Adrenal gland (tissue), 9 donors: ENCODE measurements at regions not wholly inside any gene's neighbourhood (a gene's known extent, or its start where the extent isn't known, plus 50 kb on each side); places are given as distances from the start of the nearest gene placed in this dataset.
"Not testable (repeated sequence)": the region's sequence is repeated elsewhere in the genome, so short reads cannot be mapped to it uniquely, and the experiment has no call there.

Experiments
- DNase-seq, 7 donors: peaks; one replicate each; pipeline ENCODE4 v3.0.0-alpha.2; 2019 to 2020
- H3K27ac ChIP-seq, 5 donors: fragments of 200-600 bp; sonication (generic) in 4 of 5; 1 replicate in 3 of 5; 2 replicates in 2 of 5; pipeline versions ENCODE4 v1.5.1 to v1.8.0; 2016 to 2020; ENCODE audit warnings: mild to moderate bottlenecking in 1 of 5
- H3K27me3 ChIP-seq: fragments of 200-600 bp; 2 replicates; pipeline ENCODE4 v1.8.0; 2021
- H3K36me3 ChIP-seq, 2 donors: fragments of 200-600 bp; replicated peaks in 1 of 2; 1 replicate in 1 of 2; 2 replicates in 1 of 2; pipeline versions ENCODE4 v1.5.1 to v1.8.0; 2018 to 2022
- H3K4me1 ChIP-seq, 2 donors: fragments of 200-600 bp; replicated peaks in 1 of 2; 1 replicate in 1 of 2; 2 replicates in 1 of 2; pipeline versions ENCODE4 v1.5.1 to v1.8.0; 2018 to 2021
- H3K4me3 ChIP-seq, 4 donors: fragments of 200-600 bp; sonication (generic) in 3 of 4; one replicate each; pipeline ENCODE4 v1.5.1; 2016 to 2018
- H3K9me3 ChIP-seq, 3 donors: fragments of 200-600 bp; sonication (generic) in 1 of 3; replicated peaks in 1 of 3; 1 replicate in 2 of 3; 2 replicates in 1 of 3; pipeline versions ENCODE4 v1.5.1 to v1.8.0; 2016 to 2021
- POLR2A ChIP-seq, 2 donors: fragments of 450-650 bp; IDR thresholded peaks; one replicate each; pipeline ENCODE4 v1.6.1; 2017; ENCODE audit warnings: antibody characterized with exemption in 2 of 2, mild to moderate bottlenecking in 2 of 2, moderate library complexity in 1 of 2
- WGBS, 4 donors: extraction: QIAGEN DNeasy Blood & Tissue Kit in 2 of 4; methylation state at CpG; one replicate each; pipeline versions ENCODE4 v1.1.5 to v1.1.7; 2013 to 2017; 5-methylcytosine and 5-hydroxymethylcytosine counted together
- intact Hi-C, 2 donors: fragments of 100-400 bp; cut with DNase I; formaldehyde crosslinking; loops; one replicate each; pipeline versions ENCODE4 v1.14.1 to v1.15.0; 2022 to 2023
- TF ChIP-seq, protein P1 (sequence below), 6 experiments: fragments of 450-650 bp in 4 of 6; fragments of 200-600 bp in 2 of 6; sonication (generic) in 1 of 6; IDR thresholded peaks; 1 replicate in 5 of 6; 2 replicates in 1 of 6; pipeline versions ENCODE4 v1.5.1 to v1.8.0; 2016 to 2021; ENCODE audit warnings: antibody characterized with exemption in 6 of 6, mild to moderate bottlenecking in 2 of 6, moderate library complexity in 1 of 6
- donor health status: healthy with polysubstance abuse.
- donor health status: Bipolar disorder and iron deficiency.
- donor health status: DM: yes; HTN: yes; CAD: no.
- donor health status: DM: no; HTN: no; CAD: no.
- donor health status: DM: no; HTN: no; CAD: no.

DNA sequence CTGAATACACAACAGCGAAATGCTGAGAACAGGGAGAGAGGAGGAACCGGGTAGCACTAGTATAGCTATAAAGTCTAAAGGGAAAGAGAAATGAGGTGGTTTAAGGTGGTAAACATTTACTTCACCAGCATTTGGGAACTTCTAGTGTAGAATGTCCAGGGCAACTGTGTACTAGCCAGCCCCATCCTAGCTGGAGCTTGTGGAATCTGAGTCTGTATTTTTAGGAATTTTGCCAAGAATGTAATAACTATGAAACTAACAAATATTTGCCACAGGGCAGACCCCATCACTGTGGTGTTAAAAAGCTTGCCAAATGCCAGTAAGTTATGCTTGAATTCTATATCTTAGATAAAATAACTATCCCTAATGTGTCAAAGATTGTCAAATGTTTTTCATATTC is 398.9 kb upstream of the MIS18BP1 start:
- H3K27me3 ChIP-seq: no peaks in the 10 kb centered on the region
- intact Hi-C loops: no loop called here
- no peaks in the 10 kb centered on the region for H3K4me1 ChIP-seq
- no peaks in the 10 kb centered on the region for H3K36me3 ChIP-seq
- DNase-seq: no peak
- no peaks in the 10 kb centered on the region for H3K9me3 ChIP-seq
- no peak overlapping the region for H3K27ac ChIP-seq
- WGBS, 4 donors: 74 to 90% (median 79%) methylated on average over 2 of the region's 2 CpGs
- TF ChIP-seq POLR2A (IDR thresholded peaks at IDR 0.05): no peak
- TF ChIP-seq, protein P1, sequence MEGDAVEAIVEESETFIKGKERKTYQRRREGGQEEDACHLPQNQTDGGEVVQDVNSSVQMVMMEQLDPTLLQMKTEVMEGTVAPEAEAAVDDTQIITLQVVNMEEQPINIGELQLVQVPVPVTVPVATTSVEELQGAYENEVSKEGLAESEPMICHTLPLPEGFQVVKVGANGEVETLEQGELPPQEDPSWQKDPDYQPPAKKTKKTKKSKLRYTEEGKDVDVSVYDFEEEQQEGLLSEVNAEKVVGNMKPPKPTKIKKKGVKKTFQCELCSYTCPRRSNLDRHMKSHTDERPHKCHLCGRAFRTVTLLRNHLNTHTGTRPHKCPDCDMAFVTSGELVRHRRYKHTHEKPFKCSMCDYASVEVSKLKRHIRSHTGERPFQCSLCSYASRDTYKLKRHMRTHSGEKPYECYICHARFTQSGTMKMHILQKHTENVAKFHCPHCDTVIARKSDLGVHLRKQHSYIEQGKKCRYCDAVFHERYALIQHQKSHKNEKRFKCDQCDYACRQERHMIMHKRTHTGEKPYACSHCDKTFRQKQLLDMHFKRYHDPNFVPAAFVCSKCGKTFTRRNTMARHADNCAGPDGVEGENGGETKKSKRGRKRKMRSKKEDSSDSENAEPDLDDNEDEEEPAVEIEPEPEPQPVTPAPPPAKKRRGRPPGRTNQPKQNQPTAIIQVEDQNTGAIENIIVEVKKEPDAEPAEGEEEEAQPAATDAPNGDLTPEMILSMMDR (IDR thresholded peaks at IDR 0.05): no peak
- H3K4me3 ChIP-seq: no peak overlapping the region

DNA sequence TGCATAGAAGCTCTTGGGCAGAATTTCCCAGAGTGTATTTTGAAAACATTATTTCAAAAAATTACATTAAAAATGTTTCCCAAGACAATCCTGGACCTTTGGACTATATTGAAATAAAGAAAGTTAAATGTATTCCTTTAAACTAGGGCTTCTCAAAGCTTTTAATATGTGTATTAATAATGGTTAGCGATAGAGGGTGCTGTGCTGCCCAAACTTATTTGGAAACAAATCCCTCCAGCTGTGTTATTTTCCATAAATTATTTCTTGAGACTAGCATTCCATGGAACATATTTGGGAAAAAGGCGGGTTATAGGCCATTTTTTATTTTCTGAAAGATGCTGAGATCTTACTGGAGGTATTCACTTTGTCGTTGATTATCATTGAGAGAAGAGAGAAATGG is 397.8 kb upstream of the MIS18BP1 start:
- Histone ChIP-seq H3K9me3 (no peaks in the 10 kb centered on the region), H3K27ac (no peak overlapping the region), H3K36me3 (no peaks in the 10 kb centered on the region), H3K4me3 (no peak overlapping the region), H3K4me1 (no peaks in the 10 kb centered on the region), H3K27me3 (no peaks in the 10 kb centered on the region)
- intact Hi-C loops: no loop called here
- DNase-seq: no peak
- 76 to 84% (median 79%) methylated on average over 3 of the region's 3 CpGs for WGBS, 4 donors
- no peak for TF ChIP-seq POLR2A (IDR thresholded peaks at IDR 0.05)
- TF ChIP-seq, protein P1 (IDR thresholded peaks at IDR 0.05): no peak

DNA sequence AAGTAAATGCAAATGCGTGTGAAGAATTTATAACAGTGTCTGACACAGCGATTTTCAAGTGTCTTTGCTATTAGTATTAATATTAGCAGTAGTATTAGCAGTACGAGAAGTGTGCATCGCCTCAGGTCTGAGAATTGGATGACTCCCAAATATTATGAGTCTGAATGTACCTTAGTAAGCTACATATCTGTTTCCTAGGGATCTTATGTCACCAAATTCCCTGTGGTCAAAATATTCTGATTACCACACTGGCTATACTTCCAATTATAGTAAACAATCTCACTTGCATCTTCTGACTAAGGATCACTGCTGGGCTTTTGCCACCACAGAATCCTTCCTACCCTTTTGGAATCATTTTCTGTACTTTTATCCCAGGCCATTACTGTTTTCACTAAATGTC is 396.0 kb upstream of the MIS18BP1 start:
- Histone ChIP-seq H3K27ac (no peak overlapping the region), H3K36me3 (no peaks in the 10 kb centered on the region), H3K27me3 (no peaks in the 10 kb centered on the region), H3K4me3 (no peak overlapping the region), H3K9me3 (no peaks in the 10 kb centered on the region), H3K4me1 (no peaks in the 10 kb centered on the region)
- DNase-seq: no peak
- intact Hi-C loops: no loop called here
- 80 to 97% (median 89%) methylated on average over 4 of the region's 4 CpGs for WGBS, 4 donors
- no peak for TF ChIP-seq POLR2A (IDR thresholded peaks at IDR 0.05)
- TF ChIP-seq, protein P1 (IDR thresholded peaks at IDR 0.05): no peak

DNA sequence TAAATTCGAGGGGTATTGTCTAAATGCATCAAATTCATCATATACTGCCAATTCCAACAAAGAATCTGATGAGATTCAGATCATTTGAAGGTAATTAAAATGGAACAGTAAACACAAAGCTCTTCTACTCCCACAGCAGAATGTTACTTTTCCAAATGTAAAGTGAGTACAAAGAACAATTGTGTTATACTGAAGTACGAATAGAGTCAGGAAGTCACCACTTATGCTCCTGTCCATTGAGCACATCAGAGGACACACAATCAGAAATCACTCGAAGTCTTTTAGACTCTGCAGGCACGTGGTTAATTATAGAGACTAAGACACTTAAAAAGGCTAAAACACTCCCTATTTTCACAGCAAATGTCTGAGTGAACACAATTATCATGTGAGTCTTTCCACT is 388.5 kb upstream of the MIS18BP1 start:
- Histone ChIP-seq H3K4me1 (no peaks in the 10 kb centered on the region), H3K9me3 (no peaks in the 10 kb centered on the region), H3K27ac (no peak overlapping the region), H3K27me3 (no peaks in the 10 kb centered on the region), H3K4me3 (no peak overlapping the region), H3K36me3 (no peaks in the 10 kb centered on the region)
- TF ChIP-seq POLR2A (IDR thresholded peaks at IDR 0.05): no peak
- TF ChIP-seq, protein P1 (IDR thresholded peaks at IDR 0.05): no peak
- intact Hi-C loops: no loop called here
- no peak for DNase-seq
- WGBS, 4 donors: 57 to 69% (median 65%) methylated on average over 4 of the region's 4 CpGs

DNA sequence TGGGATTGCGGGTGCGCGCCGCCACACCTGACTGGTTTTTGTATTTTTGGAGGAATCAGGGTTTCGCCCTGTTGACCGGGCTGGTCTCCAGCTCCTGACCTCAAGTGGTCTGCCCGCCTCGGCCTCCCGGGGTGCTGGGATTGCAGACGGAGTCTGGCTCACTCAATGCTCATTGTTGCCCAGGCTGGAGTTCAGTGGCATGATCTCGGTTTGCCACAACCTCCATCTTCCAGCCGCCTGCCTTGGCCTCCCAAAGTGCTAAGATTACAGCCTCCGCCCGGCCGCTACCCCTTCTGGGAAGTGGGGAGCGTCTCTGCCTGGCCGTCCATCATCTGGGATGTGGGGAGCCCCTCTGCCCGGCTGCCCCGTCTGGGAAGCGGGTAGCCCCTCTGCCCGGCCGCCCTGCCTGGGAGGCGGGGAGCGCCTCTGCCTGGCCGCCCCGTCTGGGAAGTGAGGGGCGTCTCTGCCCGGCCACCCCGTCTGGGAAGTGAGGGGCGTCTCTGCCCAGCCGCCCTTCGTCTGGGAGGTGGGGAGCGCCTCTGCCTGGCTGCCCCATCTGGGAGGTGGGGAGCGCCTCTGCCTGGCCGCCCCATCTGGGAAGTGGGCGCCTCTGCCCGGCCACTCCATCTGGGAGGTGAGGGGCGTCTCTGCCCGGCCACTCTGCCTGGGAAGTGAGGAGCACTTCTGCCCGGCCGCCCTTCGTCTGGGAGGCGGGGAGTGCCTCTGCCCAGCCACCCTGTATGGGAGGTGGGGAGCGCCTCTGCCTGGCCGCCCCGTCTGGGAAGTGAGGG is 381.8 kb upstream of the MIS18BP1 start:
- whole genome bisulfite sequencing, 4 donors: 91 to 95% (median 93%) methylated on average over 9 to 46 of the region's 46 CpGs
- H3K36me3 ChIP-seq, DNase-seq, H3K27me3 ChIP-seq, H3K9me3 ChIP-seq, H3K4me1 ChIP-seq, intact Hi-C loops, H3K27ac ChIP-seq, H3K4me3 ChIP-seq: not testable (repeated sequence)
